Endodermal cell (in vitro differentiated cells): ENCODE measurements at regions not wholly inside any gene's neighbourhood (a gene's known extent, or its start where the extent isn't known, plus 50 kb on each side); places are given as distances from the start of the nearest gene placed in this dataset.
A peak's percentile ranks its signal among the peaks of the same experiment; 100 is the strongest.

Experiments used
- DNase-seq: peaks from one replicate; pipeline ENCODE4 v3.0.0-alpha.2; 2017
- H3K27ac ChIP-seq: 2 replicates; pipeline ENCODE4 v1.5.1; 2013; ENCODE audit warnings: mild to moderate bottlenecking, low read depth, low read length, moderate library complexity
- H3K27me3 ChIP-seq: 2 replicates; pipeline ENCODE4 v1.6.1; 2013; ENCODE audit warnings: mild to moderate bottlenecking, low read length, moderate library complexity; ENCODE audit not compliant: insufficient read depth, control insufficient read depth, poor library complexity, severe bottlenecking
- H3K36me3 ChIP-seq: 2 replicates; pipeline ENCODE4 v1.7.0; 2013; ENCODE audit warnings: mild to moderate bottlenecking, low read length, moderate library complexity; ENCODE audit not compliant: control insufficient read depth, insufficient read depth
- H3K4me1 ChIP-seq: one replicate; pipeline ENCODE4 v1.7.0; 2013; ENCODE audit warnings: low read length; ENCODE audit not compliant: control insufficient read depth, insufficient read depth
- H3K4me3 ChIP-seq: 2 replicates; pipeline ENCODE4 v1.5.1; 2013; ENCODE audit warnings: mild to moderate bottlenecking, low read length, moderate library complexity
- H3K9ac ChIP-seq: 2 replicates; pipeline ENCODE4 v1.6.1; 2013; ENCODE audit warnings: mild to moderate bottlenecking, low read length, moderate library complexity; ENCODE audit not compliant: poor library complexity, severe bottlenecking; ENCODE audit errors: extremely low read depth
- H3K9me3 ChIP-seq: 2 replicates; pipeline ENCODE4 v1.6.1; 2013; ENCODE audit warnings: mild to moderate bottlenecking, low read length, moderate library complexity; ENCODE audit not compliant: control insufficient read depth
- H3K27ac Mint-ChIP-seq: 2 replicates; pipeline ENCODE4 v1.8.0; 2020; ENCODE audit warnings: mixed read lengths
- H3K27me3 Mint-ChIP-seq: 2 replicates; pipeline ENCODE4 v1.8.0; 2021; ENCODE audit warnings: mild to moderate bottlenecking, mixed read lengths; ENCODE audit not compliant: insufficient read depth
- H3K36me3 Mint-ChIP-seq: 2 replicates; pipeline ENCODE4 v1.8.0; 2020; ENCODE audit warnings: low read depth, mixed read lengths
- H3K4me1 Mint-ChIP-seq: 2 replicates; pipeline ENCODE4 v1.8.0; 2020; ENCODE audit warnings: mixed read lengths
- H3K4me3 Mint-ChIP-seq: 2 replicates; pipeline ENCODE4 v1.8.0; 2020; ENCODE audit warnings: mild to moderate bottlenecking, moderate library complexity, mixed read lengths
- H3K9me3 Mint-ChIP-seq: 2 replicates; pipeline ENCODE4 v1.8.0; 2020; ENCODE audit warnings: mild to moderate bottlenecking, mixed read lengths
- TF ChIP-seq, protein P1 (sequence below): fragments of 200-600 bp; sonication (generic); conservative IDR thresholded peaks from 2 replicates; pipeline ENCODE4 v1.5.0; 2021; ENCODE audit warnings: antibody characterized with exemption, mild to moderate bottlenecking

DNA sequence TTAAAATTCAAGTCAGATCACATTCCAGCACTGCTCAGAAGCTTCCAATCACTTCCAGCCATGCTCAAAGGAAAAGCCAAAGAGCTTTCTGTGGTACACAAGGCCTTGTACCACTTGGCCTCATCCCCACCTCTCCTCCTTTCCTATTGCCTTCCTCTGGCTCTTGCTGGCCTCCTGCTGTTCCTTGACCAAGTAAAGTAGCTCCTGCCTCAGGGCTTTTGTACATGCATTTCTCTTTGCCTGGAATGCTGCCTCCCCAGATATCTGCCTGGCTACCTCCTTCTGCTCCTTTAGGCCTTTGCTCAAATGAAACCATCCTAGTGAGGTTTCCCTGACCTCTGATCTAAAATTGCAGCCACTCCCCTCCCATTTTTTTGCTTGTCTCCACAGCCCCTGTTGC is 51.2 kb upstream of the TCL1B start:
- H3K4me1 Mint-ChIP-seq, result peaks cover 17% of the 10 kb centered on the region
- no peak overlapping the region for H3K4me3 Mint-ChIP-seq
- no peak overlapping the region for H3K4me3 ChIP-seq
- no peak overlapping the region for H3K9ac ChIP-seq
- no peaks in the 10 kb centered on the region for H3K36me3 Mint-ChIP-seq
- no peak for DNase-seq
- H3K27ac Mint-ChIP-seq, result peak overlapping the region; percentile 26
- TF ChIP-seq, protein P1, sequence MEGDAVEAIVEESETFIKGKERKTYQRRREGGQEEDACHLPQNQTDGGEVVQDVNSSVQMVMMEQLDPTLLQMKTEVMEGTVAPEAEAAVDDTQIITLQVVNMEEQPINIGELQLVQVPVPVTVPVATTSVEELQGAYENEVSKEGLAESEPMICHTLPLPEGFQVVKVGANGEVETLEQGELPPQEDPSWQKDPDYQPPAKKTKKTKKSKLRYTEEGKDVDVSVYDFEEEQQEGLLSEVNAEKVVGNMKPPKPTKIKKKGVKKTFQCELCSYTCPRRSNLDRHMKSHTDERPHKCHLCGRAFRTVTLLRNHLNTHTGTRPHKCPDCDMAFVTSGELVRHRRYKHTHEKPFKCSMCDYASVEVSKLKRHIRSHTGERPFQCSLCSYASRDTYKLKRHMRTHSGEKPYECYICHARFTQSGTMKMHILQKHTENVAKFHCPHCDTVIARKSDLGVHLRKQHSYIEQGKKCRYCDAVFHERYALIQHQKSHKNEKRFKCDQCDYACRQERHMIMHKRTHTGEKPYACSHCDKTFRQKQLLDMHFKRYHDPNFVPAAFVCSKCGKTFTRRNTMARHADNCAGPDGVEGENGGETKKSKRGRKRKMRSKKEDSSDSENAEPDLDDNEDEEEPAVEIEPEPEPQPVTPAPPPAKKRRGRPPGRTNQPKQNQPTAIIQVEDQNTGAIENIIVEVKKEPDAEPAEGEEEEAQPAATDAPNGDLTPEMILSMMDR, result no peak
- H3K36me3 ChIP-seq, result no peaks in the 10 kb centered on the region
- H3K9me3 ChIP-seq, result peaks cover 17% of the 10 kb centered on the region
- peaks cover 75% of the 10 kb centered on the region for H3K27me3 Mint-ChIP-seq
- H3K27ac ChIP-seq, result no peak overlapping the region
- H3K9me3 Mint-ChIP-seq, result peaks cover 30% of the 10 kb centered on the region
- H3K27me3 ChIP-seq, result peaks cover 52% of the 10 kb centered on the region
- H3K4me1 ChIP-seq, result peaks cover 8% of the 10 kb centered on the region
